ENCODE measurements at regions not wholly inside any gene's neighbourhood (a gene's known extent, or its start where the extent isn't known, plus 50 kb on each side); places are given as distances from the start of the nearest gene placed in this dataset.

GRCh38 chr5:103461243-103461642, 101.3 kb downstream of the NUDT12 start:
- no peak for DNase-seq

GRCh38 chr5:103458497-103459040, 104.0 kb downstream of the NUDT12 start:
- DNase-seq: no peak

- DNase-seq: no peak
Observed at GRCh38 chr5:103456476-103456875, 106.1 kb downstream of the NUDT12 start.

- no peak for DNase-seq
Observed at GRCh38 chr5:103455796-103456195, 106.8 kb downstream of the NUDT12 start.

GRCh38 chr5:103454770-103455169, 107.8 kb downstream of the NUDT12 start:
- DNase-seq: no peak

GRCh38 chr5:103452666-103453065, 109.9 kb downstream of the NUDT12 start:
- DNase-seq: no peak

GRCh38 chr5:103452089-103452488, 110.5 kb downstream of the NUDT12 start:
- DNase-seq: no peak

- no peak for DNase-seq
Observed at GRCh38 chr5:103451261-103451660, 111.3 kb downstream of the NUDT12 start.

- DNase-seq: no peak
Observed at GRCh38 chr5:103450333-103451061, 112.1 kb downstream of the NUDT12 start.

GRCh38 chr5:103446813-103447212, 115.8 kb downstream of the NUDT12 start:
- DNase-seq: no peak

- DNase-seq: no peak
Observed at GRCh38 chr5:103445426-103446035, 117.1 kb downstream of the NUDT12 start.

- no peak for DNase-seq
Observed at GRCh38 chr5:103444333-103445038, 118.1 kb downstream of the NUDT12 start.

- no peak for DNase-seq
Observed at GRCh38 chr5:103442750-103443149, 119.8 kb downstream of the NUDT12 start.

GRCh38 chr5:103441523-103441922, 121.1 kb downstream of the NUDT12 start:
- DNase-seq: no peak

- no peak for DNase-seq
Observed at GRCh38 chr5:103439007-103439406, 123.6 kb downstream of the NUDT12 start.

GRCh38 chr5:103436656-103437055, 125.9 kb downstream of the NUDT12 start:
- no peak for DNase-seq

- DNase-seq: no peak
Observed at GRCh38 chr5:103436112-103436511, 126.5 kb downstream of the NUDT12 start.

GRCh38 chr5:103435136-103435889, 127.3 kb downstream of the NUDT12 start:
- DNase-seq: no peak

- no peak for DNase-seq
Observed at GRCh38 chr5:103434057-103434456, 128.5 kb downstream of the NUDT12 start.

- no peak for DNase-seq
Observed at GRCh38 chr5:103433211-103433610, 129.4 kb downstream of the NUDT12 start.

- DNase-seq: no peak
Observed at GRCh38 chr5:103428923-103429322, 133.7 kb downstream of the NUDT12 start.

GRCh38 chr5:103428411-103428871, 134.1 kb downstream of the NUDT12 start:
- no peak for DNase-seq

GRCh38 chr5:103427326-103427725, 135.3 kb downstream of the NUDT12 start:
- DNase-seq: no peak
